Suprapubic skin (tissue), 4 donors: ENCODE measurements at regions not wholly inside any gene's neighbourhood (a gene's known extent, or its start where the extent isn't known, plus 50 kb on each side); places are given as distances from the start of the nearest gene placed in this dataset.

Experiments
- DNase-seq, 2 donors: peaks; one replicate each; pipeline ENCODE4 v3.0.0-alpha.2; 2019; ENCODE audit warnings: low spot score in 2 of 2
- H3K27ac ChIP-seq: fragments of 200-600 bp; sonication (generic); one replicate; pipeline ENCODE4 v1.5.1; 2019
- H3K27me3 ChIP-seq: fragments of 200-600 bp; sonication (generic); one replicate; pipeline ENCODE4 v1.5.1; 2019
- H3K36me3 ChIP-seq: fragments of 200-600 bp; sonication (generic); one replicate; pipeline ENCODE4 v1.5.1; 2019
- H3K4me1 ChIP-seq: fragments of 200-600 bp; sonication (generic); one replicate; pipeline ENCODE4 v1.5.1; 2019
- H3K4me3 ChIP-seq: fragments of 200-600 bp; sonication (generic); one replicate; pipeline ENCODE4 v1.5.1; 2019; ENCODE audit warnings: mild to moderate bottlenecking
- H3K9me3 ChIP-seq: fragments of 200-600 bp; sonication (generic); one replicate; pipeline ENCODE4 v1.5.1; 2019
- EP300 ChIP-seq: sonication (generic); formaldehyde crosslinking; IDR thresholded peaks from one replicate; pipeline ENCODE4 v1.6.1; 2017; ENCODE audit warnings: antibody characterized with exemption
- POLR2A ChIP-seq, 2 donors: fragments of 450-650 bp; IDR thresholded peaks; one replicate each; pipeline ENCODE4 v1.6.1; 2017; ENCODE audit warnings: antibody characterized with exemption in 2 of 2, mild to moderate bottlenecking in 2 of 2, moderate library complexity in 2 of 2
- POLR2AphosphoS5 ChIP-seq, 3 donors: sonication (generic); formaldehyde crosslinking; IDR thresholded peaks; one replicate each; pipeline ENCODE4 v1.6.1; 2017; ENCODE audit warnings: antibody characterized with exemption in 3 of 3
- WGBS: methylation state at CpG from one replicate; pipeline ENCODE4 v1.1.5; 2018; 5-methylcytosine and 5-hydroxymethylcytosine counted together
- TF ChIP-seq, protein P1 (sequence below), 2 donors: fragments of 200-600 bp in 1 of 2; fragments of 450-650 bp in 1 of 2; sonication (generic) in 1 of 2; IDR thresholded peaks; one replicate each; pipeline ENCODE4 v1.5.1; 2016 to 2019; ENCODE audit warnings: antibody characterized with exemption in 2 of 2, mild to moderate bottlenecking in 1 of 2, moderate library complexity in 1 of 2

GRCh38 chr7:18416988-18417387 lies 78.6 kb upstream of the HDAC9 start:
- no peaks in the 10 kb centered on the region for H3K27me3 ChIP-seq
- 71% methylated on average over 3 of the region's 3 CpGs for WGBS

GRCh38 chr7:18419456-18419855 lies 76.1 kb upstream of the HDAC9 start:
- Histone ChIP-seq H3K9me3 (no peaks in the 10 kb centered on the region), H3K27me3 (no peaks in the 10 kb centered on the region), H3K4me1 (no peaks in the 10 kb centered on the region), H3K27ac (no peak overlapping the region), H3K36me3 (no peaks in the 10 kb centered on the region), H3K4me3 (no peak overlapping the region)
- 50% methylated on average over 3 of the region's 3 CpGs for whole genome bisulfite sequencing
- DNase-seq = no peak
- no peak for TF ChIP-seq POLR2A (IDR thresholded peaks at IDR 0.05)
- TF ChIP-seq, protein P1, sequence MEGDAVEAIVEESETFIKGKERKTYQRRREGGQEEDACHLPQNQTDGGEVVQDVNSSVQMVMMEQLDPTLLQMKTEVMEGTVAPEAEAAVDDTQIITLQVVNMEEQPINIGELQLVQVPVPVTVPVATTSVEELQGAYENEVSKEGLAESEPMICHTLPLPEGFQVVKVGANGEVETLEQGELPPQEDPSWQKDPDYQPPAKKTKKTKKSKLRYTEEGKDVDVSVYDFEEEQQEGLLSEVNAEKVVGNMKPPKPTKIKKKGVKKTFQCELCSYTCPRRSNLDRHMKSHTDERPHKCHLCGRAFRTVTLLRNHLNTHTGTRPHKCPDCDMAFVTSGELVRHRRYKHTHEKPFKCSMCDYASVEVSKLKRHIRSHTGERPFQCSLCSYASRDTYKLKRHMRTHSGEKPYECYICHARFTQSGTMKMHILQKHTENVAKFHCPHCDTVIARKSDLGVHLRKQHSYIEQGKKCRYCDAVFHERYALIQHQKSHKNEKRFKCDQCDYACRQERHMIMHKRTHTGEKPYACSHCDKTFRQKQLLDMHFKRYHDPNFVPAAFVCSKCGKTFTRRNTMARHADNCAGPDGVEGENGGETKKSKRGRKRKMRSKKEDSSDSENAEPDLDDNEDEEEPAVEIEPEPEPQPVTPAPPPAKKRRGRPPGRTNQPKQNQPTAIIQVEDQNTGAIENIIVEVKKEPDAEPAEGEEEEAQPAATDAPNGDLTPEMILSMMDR (IDR thresholded peaks at IDR 0.05) = no peak
- no peak for TF ChIP-seq EP300
- TF ChIP-seq POLR2AphosphoS5 (IDR thresholded peaks at IDR 0.05) = no peak

More at GRCh38 chr7:18416988-18417387, 78.6 kb upstream of the HDAC9 start:
- DNase-seq = no peak
- TF ChIP-seq POLR2A (IDR thresholded peaks at IDR 0.05) (no peak), POLR2AphosphoS5 (IDR thresholded peaks at IDR 0.05) (no peak), EP300 (no peak)
- TF ChIP-seq, protein P1 (IDR thresholded peaks at IDR 0.05) = no peak
- H3K9me3 ChIP-seq = no peaks in the 10 kb centered on the region
- no peaks in the 10 kb centered on the region for H3K36me3 ChIP-seq
- H3K27ac ChIP-seq = no peak overlapping the region
- no peak overlapping the region for H3K4me3 ChIP-seq
- H3K4me1 ChIP-seq = no peaks in the 10 kb centered on the region

GRCh38 chr7:18420108-18420507 lies 75.4 kb upstream of the HDAC9 start:
- H3K9me3 ChIP-seq = no peaks in the 10 kb centered on the region
- no peaks in the 10 kb centered on the region for H3K4me1 ChIP-seq
- no peak for TF ChIP-seq EP300
- H3K36me3 ChIP-seq = no peaks in the 10 kb centered on the region
- H3K4me3 ChIP-seq = no peak overlapping the region
- no peak for DNase-seq
- WGBS = 88% methylated on average over 2 of the region's 2 CpGs
- no peaks in the 10 kb centered on the region for H3K27me3 ChIP-seq
- no peak overlapping the region for H3K27ac ChIP-seq

DNA sequence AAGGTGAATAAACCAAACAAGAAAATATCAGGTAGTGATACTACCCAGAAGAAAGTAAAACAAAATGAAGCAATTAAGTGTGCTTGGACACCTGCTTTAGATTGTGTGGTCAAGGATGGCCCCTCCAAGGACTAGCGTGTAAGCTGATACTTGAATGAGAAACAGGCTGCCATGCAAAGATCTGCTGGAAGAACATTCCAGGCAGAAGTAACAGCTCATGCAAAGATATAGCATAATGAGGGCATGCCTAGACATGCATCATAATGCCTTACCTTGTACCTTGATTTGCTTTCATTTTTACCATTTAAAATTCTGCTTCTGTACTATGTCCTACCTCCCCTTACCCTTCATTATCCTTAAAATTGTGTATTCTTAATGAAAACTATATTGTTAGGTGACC lies 74.8 kb upstream of the HDAC9 start:
- no peaks in the 10 kb centered on the region for H3K9me3 ChIP-seq
- no peak for DNase-seq
- H3K27ac ChIP-seq = no peak overlapping the region
- no peaks in the 10 kb centered on the region for H3K4me1 ChIP-seq
- no peak overlapping the region for H3K4me3 ChIP-seq
- no peak for TF ChIP-seq POLR2A (IDR thresholded peaks at IDR 0.05)
- no peak for TF ChIP-seq EP300
- TF ChIP-seq POLR2AphosphoS5 (IDR thresholded peaks at IDR 0.05) = no peak
- TF ChIP-seq, protein P1 (IDR thresholded peaks at IDR 0.05) = no peak
- no peaks in the 10 kb centered on the region for H3K36me3 ChIP-seq
- H3K27me3 ChIP-seq = no peaks in the 10 kb centered on the region
- 41% methylated on average over 1 of the region's 1 CpG for WGBS

- Histone ChIP-seq H3K9me3 (no peaks in the 10 kb centered on the region), H3K27ac (no peak overlapping the region), H3K36me3 (no peaks in the 10 kb centered on the region), H3K4me1 (no peaks in the 10 kb centered on the region), H3K4me3 (no peak overlapping the region), H3K27me3 (no peaks in the 10 kb centered on the region)
- TF ChIP-seq POLR2AphosphoS5 (IDR thresholded peaks at IDR 0.05) (no peak), POLR2A (IDR thresholded peaks at IDR 0.05) (no peak), EP300 (no peak)
- TF ChIP-seq, protein P1 (IDR thresholded peaks at IDR 0.05) = no peak
- 50% methylated on average over 4 of the region's 4 CpGs for WGBS
- no peak for DNase-seq
Observed at GRCh38 chr7:18421297-18422002, 74.1 kb upstream of the HDAC9 start.

GRCh38 chr7:18425227-18425626 lies 70.3 kb upstream of the HDAC9 start:
- H3K4me3 ChIP-seq = no peak overlapping the region
- no peaks in the 10 kb centered on the region for H3K9me3 ChIP-seq
- H3K27me3 ChIP-seq = no peaks in the 10 kb centered on the region
- DNase-seq = no peak
- no peak overlapping the region for H3K27ac ChIP-seq
- H3K36me3 ChIP-seq = no peaks in the 10 kb centered on the region
- TF ChIP-seq POLR2A (IDR thresholded peaks at IDR 0.05) (no peak), POLR2AphosphoS5 (IDR thresholded peaks at IDR 0.05) (no peak), EP300 (no peak)
- TF ChIP-seq, protein P1 (IDR thresholded peaks at IDR 0.05) = no peak
- H3K4me1 ChIP-seq = no peaks in the 10 kb centered on the region
- WGBS = 85% methylated on average over 4 of the region's 4 CpGs
